Ovary (tissue), 7 donors: ENCODE measurements at regions not wholly inside any gene's neighbourhood (a gene's known extent, or its start where the extent isn't known, plus 50 kb on each side); places are given as distances from the start of the nearest gene placed in this dataset.

Experiments used
- DNase-seq, 5 donors: peaks; one replicate each; pipeline ENCODE4 v3.0.0-alpha.2; 2019 to 2020
- H3K27ac ChIP-seq, 2 donors: fragments of 200-600 bp; one replicate each; pipeline versions ENCODE4 v1.5.1 to v1.8.0; 2019 to 2022
- H3K27me3 ChIP-seq: fragments of 200-600 bp; one replicate; pipeline ENCODE4 v1.8.0; 2022
- H3K36me3 ChIP-seq: fragments of 200-600 bp; sonication (generic); one replicate; pipeline ENCODE4 v1.5.1; 2019
- H3K4me1 ChIP-seq: one replicate; pipeline ENCODE4 v1.8.1; 2013; ENCODE audit warnings: mild to moderate bottlenecking, moderate library complexity; ENCODE audit not compliant: insufficient read depth
- H3K4me3 ChIP-seq: fragments of 200-600 bp; sonication (generic); one replicate; pipeline ENCODE4 v1.5.1; 2017
- H3K9me3 ChIP-seq, 2 donors: fragments of 200-600 bp in 1 of 2; sonication (generic) in 1 of 2; one replicate each; pipeline versions ENCODE4 v1.5.1 to v1.8.1; 2013 to 2019; ENCODE audit warnings: mild to moderate bottlenecking in 1 of 2, moderate library complexity in 1 of 2
- CTCF ChIP-seq, 3 donors: fragments of 450-650 bp in 2 of 3; fragments of 200-600 bp in 1 of 3; IDR thresholded peaks; one replicate each; pipeline versions ENCODE4 v1.5.1 to v1.8.0; 2016 to 2022; ENCODE audit warnings: antibody characterized with exemption in 3 of 3, mild to moderate bottlenecking in 1 of 3
- EP300 ChIP-seq: sonication (generic); formaldehyde crosslinking; IDR thresholded peaks from one replicate; pipeline ENCODE4 v1.6.1; 2017; ENCODE audit warnings: antibody characterized with exemption
- POLR2A ChIP-seq: fragments of 450-650 bp; IDR thresholded peaks from one replicate; pipeline ENCODE4 v1.6.1; 2017; ENCODE audit warnings: antibody characterized with exemption, mild to moderate bottlenecking, moderate library complexity
- WGBS, 3 donors: extraction: QIAGEN DNeasy Blood & Tissue Kit in 1 of 3; methylation state at CpG; one replicate each; pipeline versions ENCODE4 v1.1.5 to v1.1.7; 2013 to 2017; 5-methylcytosine and 5-hydroxymethylcytosine counted together
- intact Hi-C, 4 donors: fragments of 100-400 bp; cut with DNase I; formaldehyde crosslinking; loops; one replicate each; pipeline versions ENCODE4 v1.11.0 to v1.15.1; 2022 to 2023
- donor health status: DM: no; HTN: no; CAD: no; lungs with moderate emphysema.
- donor health status: DM: no; HTN: no; CAD: no.
- donor health status: Bipolar disorder and iron deficiency.
- donor health status: DM: no; HTN: no; CAD: no.
- donor health status: DM: yes; HTN: yes; CAD: no.

DNA sequence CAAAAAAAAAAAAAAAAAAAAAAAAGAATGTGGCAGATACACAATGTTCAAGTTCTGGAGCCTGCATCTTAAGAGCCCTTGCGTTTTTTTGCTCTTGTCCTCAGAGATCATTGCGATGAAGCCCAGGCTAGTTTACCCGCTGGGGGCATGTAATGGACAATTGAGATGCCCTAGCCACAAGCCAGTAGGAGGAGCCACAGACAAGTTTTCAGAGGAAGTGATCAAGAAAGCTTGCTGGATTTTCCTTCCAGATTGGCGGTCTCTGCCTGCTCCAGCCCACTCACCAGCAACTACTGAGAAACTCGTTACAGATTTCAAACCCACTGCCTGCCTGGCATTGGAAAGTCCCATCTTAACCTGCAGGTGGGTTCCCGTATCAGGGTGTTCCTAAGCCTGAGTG, 192.1 kb upstream of the EOMES start:
- DNase-seq = no peak
- H3K9me3 ChIP-seq = no peaks in the 10 kb centered on the region
- 79 to 80% (median 79%) methylated on average over 6 of the region's 6 CpGs for WGBS, 3 donors
- H3K27me3 ChIP-seq = no peaks in the 10 kb centered on the region
- intact Hi-C loops = no loop called here
- H3K4me3 ChIP-seq = no peak overlapping the region
- H3K4me1 ChIP-seq = no peaks in the 10 kb centered on the region
- no peak for TF ChIP-seq POLR2A
- TF ChIP-seq EP300 = no peak
- TF ChIP-seq CTCF (IDR thresholded peaks at IDR 0.05) = no peak
- H3K27ac ChIP-seq = no peak overlapping the region
- no peaks in the 10 kb centered on the region for H3K36me3 ChIP-seq

- intact Hi-C loops = no loop called here
- Histone ChIP-seq H3K36me3 (no peaks in the 10 kb centered on the region), H3K27ac (no peak overlapping the region), H3K9me3 (no peaks in the 10 kb centered on the region), H3K4me1 (no peaks in the 10 kb centered on the region), H3K27me3 (no peaks in the 10 kb centered on the region), H3K4me3 (no peak overlapping the region)
- TF ChIP-seq CTCF (IDR thresholded peaks at IDR 0.05) = no peak
- no peak for TF ChIP-seq EP300
- WGBS, 3 donors = 71 to 81% (median 80%) methylated on average over 2 of the region's 2 CpGs
- no peak for DNase-seq
Measured at GRCh38 chr3:27923349-27924068, 201.4 kb upstream of the EOMES start.

DNA sequence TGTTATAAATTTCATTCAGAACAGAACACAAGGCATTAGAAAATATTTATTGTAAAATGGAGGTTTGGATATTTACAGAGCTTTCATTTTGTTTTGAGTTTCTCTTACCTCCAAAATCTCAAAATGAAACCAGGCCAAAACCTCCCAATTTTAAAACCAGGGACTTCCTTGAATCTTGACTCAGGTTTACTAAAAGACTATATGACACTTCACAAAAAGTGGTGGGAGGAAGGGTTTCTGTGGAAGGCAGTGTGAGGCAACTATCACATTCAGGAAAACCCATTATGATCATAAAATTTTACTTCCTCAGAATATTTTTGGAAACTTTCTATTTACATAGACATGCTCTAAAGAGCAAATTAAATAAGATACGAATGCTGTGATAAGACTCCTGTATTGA, 205.8 kb upstream of the EOMES start:
- WGBS, 3 donors = 48 to 60% (median 59%) methylated on average over 1 of the region's 1 CpG
- Histone ChIP-seq H3K27me3 (no peaks in the 10 kb centered on the region), H3K4me1 (no peaks in the 10 kb centered on the region), H3K4me3 (no peak overlapping the region), H3K9me3 (no peaks in the 10 kb centered on the region), H3K36me3 (no peaks in the 10 kb centered on the region), H3K27ac (no peak overlapping the region)
- TF ChIP-seq EP300 (no peak), CTCF (IDR thresholded peaks at IDR 0.05) (no peak), POLR2A (no peak)
- DNase-seq = no peak
- intact Hi-C loops = no loop called here

GRCh38 chr3:27930052-27930602, 208.0 kb upstream of the EOMES start:
- 61 to 77% (median 77%) methylated on average over 1 of the region's 1 CpG for whole genome bisulfite sequencing, 3 donors
- H3K27ac ChIP-seq = no peak overlapping the region
- intact Hi-C loops = no loop called here
- no peaks in the 10 kb centered on the region for H3K4me1 ChIP-seq
- no peaks in the 10 kb centered on the region for H3K9me3 ChIP-seq
- no peaks in the 10 kb centered on the region for H3K27me3 ChIP-seq
- H3K36me3 ChIP-seq = no peaks in the 10 kb centered on the region
- H3K4me3 ChIP-seq = no peak overlapping the region
- TF ChIP-seq CTCF (IDR thresholded peaks at IDR 0.05) (no peak), POLR2A (no peak), EP300 (no peak)
- DNase-seq = no peak
